ENCODE measurements at regions not wholly inside any gene's neighbourhood (a gene's known extent, or its start where the extent isn't known, plus 50 kb on each side); places are given as distances from the start of the nearest gene placed in this dataset.

DNA sequence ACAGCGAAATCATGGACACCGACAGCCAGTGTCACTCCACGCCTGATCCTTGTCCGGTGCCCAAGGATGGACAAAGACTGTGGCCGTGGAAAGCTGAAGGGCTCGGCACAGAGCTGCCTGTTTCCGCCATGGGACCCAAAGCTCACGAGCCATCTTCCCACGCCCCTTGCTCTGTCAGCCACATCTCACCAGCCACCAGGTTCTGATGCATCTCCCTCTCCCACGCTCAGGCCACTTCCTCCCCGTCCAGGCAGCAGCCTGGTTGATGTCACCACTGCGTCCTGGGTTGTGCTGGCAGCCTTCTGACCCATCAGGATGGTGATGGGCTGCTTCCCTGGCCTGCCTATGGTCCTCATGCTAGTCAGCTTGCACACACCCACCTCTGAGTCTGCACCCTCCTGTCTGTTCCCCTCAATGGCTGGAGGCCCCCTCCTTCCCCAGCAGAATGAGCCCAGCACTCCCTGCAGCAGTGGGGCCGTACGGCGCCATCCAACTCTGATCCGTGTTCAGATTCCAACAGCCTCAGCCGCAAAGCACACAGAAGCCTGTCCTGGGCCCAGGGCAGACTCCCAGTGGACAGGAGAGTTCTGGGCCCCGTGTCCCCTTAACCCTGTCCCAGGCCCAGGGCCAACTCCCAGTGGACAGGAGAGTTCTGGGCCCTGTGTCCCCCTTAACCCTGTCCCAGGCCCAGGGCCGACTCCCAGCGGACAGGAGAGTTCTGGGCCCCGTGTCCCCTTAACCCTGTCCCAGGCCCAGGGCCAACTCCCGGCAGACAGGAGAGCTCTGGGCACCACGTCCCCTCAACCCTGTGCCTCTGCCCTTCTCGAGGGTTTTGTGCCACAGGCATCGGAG is 259.5 kb downstream of the BRD1 start:
- no peak for DNase-seq
- Mint-ChIP-seq H3K4me3 (no peak overlapping the region), H3K27ac (peak overlapping the region in 1 of 2 donors; percentile 49), H3K9me3 (no peaks in the 10 kb centered on the region), H3K27me3 (no peaks in the 10 kb centered on the region), H3K4me1 (peaks cover 10% of the 10 kb centered on the region)
- ATAC-seq: no peak

DNA sequence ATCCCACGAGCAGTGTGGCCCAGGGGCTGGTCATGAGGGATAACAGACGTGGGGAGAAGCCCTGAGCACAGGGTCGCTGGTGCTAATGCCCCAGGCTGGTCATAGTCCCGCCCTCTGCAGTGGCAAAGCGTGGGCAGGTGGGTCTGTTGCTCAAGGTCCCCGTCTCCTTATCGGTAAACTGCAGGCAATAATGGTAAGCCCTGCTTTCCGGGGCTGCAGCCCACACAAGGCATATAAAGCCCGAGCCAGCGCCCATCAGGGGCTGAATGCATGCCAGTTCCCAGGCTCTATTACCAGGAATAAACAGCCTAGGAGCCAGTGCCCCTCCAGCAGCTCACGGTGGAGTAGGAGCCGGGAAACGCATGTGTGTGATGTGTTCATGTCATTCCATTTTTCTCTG is 261.0 kb downstream of the BRD1 start:
- H3K4me3 Mint-ChIP-seq: no peak overlapping the region
- no peaks in the 10 kb centered on the region for H3K9me3 Mint-ChIP-seq

DNA sequence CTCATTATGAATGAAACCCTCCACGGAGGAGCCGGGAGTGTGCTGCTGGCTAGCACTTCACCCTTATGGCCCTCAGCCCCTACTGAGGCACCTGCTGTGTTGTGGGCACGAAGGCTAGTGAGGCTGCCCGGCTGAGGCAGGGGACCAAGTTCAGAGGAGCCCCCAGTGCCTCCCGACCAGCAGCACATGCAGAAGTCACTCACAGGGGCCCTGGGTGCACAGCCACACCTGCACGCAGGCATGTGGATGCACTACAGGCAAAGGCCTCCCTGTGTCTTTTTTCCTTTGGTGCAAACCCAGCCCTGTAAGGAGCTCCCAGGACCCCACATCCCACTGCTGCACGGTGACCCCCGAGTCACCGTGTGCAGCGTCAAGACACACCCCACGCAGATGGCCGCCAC is 261.5 kb downstream of the BRD1 start:
- H3K4me3 Mint-ChIP-seq: no peak overlapping the region
- peaks cover 0 to 5% of the 10 kb centered on the region in 2 donors for H3K9me3 Mint-ChIP-seq
- DNase-seq (no peak), ATAC-seq (no peak)
- no peaks in the 10 kb centered on the region for H3K27me3 Mint-ChIP-seq
- H3K4me1 Mint-ChIP-seq: peaks cover 10% of the 10 kb centered on the region
- no peak overlapping the region for H3K27ac Mint-ChIP-seq

More for the DNA sequence above, 261.0 kb downstream of the BRD1 start:
- peaks cover 10% of the 10 kb centered on the region for H3K4me1 Mint-ChIP-seq
- H3K27me3 Mint-ChIP-seq: no peaks in the 10 kb centered on the region
- no peak overlapping the region for H3K27ac Mint-ChIP-seq
- ATAC-seq (no peak), DNase-seq (no peak)

DNA sequence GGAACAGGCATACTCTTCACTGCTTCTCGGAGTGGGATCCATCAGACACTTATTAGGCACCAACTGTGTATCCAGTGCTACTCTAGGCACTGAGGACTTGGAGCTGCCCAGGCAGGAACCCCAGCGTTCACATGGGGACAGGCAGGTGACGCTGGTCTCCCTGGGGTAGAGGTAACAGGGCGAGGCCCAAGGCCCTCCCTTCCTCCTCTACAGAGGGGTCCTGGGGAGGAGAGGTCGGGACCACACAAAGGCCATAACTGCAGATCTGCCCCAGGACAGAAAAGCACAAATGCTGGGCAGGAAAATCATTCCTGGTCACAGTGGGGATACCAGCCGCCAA is 262.2 kb downstream of the BRD1 start:
- peaks cover 10% of the 10 kb centered on the region for H3K4me1 Mint-ChIP-seq
- no peak overlapping the region for H3K4me3 Mint-ChIP-seq
- no peaks in the 10 kb centered on the region for H3K27me3 Mint-ChIP-seq
- H3K27ac Mint-ChIP-seq: no peak overlapping the region
- DNase-seq (no peak), ATAC-seq (no peak)
- H3K9me3 Mint-ChIP-seq: peaks cover 0 to 7% of the 10 kb centered on the region in 2 donors

DNA sequence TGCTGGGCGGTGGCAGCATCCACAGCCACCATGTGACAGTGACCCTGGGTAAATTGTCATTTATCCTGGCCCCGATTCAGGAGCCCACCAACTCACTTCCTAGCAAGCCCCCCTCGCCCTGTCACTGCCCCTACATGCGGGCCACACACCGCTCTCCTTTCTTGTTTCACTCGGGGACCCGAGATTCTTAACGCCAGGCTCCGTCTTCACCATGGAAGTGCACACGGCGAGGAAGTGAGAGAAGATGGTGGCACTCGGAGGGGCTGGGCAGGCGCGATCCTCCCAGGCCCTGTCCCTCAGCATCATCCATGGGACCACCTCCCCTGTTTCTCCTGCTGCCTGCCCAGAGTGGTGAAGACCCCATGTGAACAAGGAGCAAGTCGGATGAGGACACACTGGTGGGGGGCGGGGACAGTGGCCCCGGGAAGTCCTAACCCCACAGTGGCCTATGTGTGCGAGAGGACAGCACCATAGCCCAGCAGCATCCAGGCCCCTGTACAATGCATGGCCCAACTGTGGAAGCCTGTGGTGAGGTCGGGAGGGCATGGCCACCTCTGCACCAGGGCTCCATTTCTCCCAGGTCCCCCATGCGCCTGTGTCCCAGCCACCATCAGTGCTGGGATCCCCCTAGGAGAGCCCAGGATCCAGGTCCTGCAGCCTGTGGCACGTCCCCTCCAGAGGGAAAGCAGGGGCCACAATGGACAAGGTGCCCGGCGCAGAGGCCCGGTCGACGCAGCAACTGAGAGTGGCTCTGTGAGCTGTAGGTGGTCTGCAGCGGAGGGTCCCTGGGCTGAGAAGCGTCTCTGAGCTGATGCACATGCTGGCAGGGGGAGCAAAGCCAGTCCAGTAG is 262.8 kb downstream of the BRD1 start:
- H3K27ac Mint-ChIP-seq: peak overlapping the region in 1 of 2 donors; percentile 21
- H3K9me3 Mint-ChIP-seq: peaks cover 0 to 7% of the 10 kb centered on the region in 2 donors
- no peak overlapping the region for H3K4me3 Mint-ChIP-seq
- no peaks in the 10 kb centered on the region for H3K27me3 Mint-ChIP-seq
- H3K4me1 Mint-ChIP-seq: peaks cover 10% of the 10 kb centered on the region
- ATAC-seq: no peak
- no peak for DNase-seq

DNA sequence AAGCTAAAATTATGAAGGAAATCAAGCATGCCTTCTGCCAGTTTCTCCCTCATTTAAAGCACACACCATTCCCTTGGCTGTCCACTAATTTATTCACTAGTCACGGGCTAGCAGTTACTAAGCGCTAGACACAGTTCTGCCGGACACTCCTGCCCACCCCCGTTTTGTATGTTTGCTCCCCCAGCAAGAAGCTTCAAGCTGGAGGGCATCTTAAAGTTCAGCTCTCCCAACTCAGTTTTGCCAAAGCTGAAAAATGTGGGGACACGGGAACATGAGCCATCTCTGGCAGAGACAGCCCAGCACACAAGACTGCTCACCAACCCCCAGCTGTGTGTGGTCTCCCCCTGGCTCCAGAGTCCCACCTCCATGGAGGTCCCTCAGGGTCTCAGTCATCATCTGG is 263.6 kb downstream of the BRD1 start:
- ATAC-seq: no peak
- no peak for DNase-seq
- no peak overlapping the region for H3K27ac Mint-ChIP-seq
- H3K27me3 Mint-ChIP-seq: no peaks in the 10 kb centered on the region
- H3K4me3 Mint-ChIP-seq: no peak overlapping the region
- H3K4me1 Mint-ChIP-seq: peaks cover 10% of the 10 kb centered on the region
- peaks cover 0 to 7% of the 10 kb centered on the region in 2 donors for H3K9me3 Mint-ChIP-seq

DNA sequence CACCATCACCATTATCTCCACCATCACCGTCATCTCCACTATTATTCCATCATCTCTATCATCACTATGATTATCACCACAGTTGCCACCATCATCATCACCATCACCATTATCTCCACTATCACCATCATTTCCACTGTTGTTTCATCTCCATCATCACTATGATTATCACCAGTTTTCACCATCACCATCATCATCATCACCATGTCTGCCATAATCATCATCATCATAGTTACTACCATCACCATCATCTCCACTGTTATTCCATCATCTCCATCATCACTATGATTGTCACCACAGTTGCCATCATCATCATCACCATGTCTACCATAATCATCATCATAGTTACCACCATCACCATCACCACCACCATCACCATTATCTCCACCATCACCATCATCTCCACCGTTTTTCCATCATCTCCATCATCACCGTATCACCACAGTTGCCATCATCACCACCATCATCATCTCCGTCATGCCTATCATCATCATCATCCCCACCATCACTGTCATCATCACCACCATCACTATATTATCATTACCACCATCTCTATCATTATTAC is 264.9 kb downstream of the BRD1 start:
- ATAC-seq (no peak), DNase-seq (no peak)
- peaks cover 5 to 7% of the 10 kb centered on the region in 2 donors for H3K9me3 Mint-ChIP-seq
- H3K27me3 Mint-ChIP-seq: no peaks in the 10 kb centered on the region
- H3K27ac Mint-ChIP-seq: no peak overlapping the region
- H3K4me3 Mint-ChIP-seq: no peak overlapping the region
- no peaks in the 10 kb centered on the region for H3K4me1 Mint-ChIP-seq

DNA sequence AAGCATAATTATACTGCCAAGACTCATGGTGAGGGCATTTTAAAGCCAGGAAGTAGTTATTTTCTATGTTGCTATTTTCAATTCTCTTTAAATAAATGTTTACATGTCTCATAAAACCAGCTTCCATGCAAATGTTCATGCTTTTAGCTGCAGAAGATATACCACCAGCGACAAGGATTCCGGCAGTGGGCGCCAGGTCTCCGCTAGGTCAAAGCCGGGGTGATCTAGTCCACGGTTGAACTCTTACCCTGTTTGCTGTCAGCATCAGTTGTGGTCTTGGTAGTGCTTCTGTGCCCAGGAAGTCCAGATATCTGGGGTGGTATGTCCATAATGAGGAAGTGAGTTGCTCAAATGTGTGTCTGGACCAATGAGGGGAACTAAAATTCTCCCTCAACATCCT is 265.7 kb downstream of the BRD1 start:
- H3K27me3 Mint-ChIP-seq: no peaks in the 10 kb centered on the region
- ATAC-seq (no peak), DNase-seq (no peak)
- no peak overlapping the region for H3K27ac Mint-ChIP-seq
- no peak overlapping the region for H3K4me3 Mint-ChIP-seq
- H3K4me1 Mint-ChIP-seq: no peaks in the 10 kb centered on the region
- H3K9me3 Mint-ChIP-seq: peaks cover 10 to 13% of the 10 kb centered on the region in 2 donors

DNA sequence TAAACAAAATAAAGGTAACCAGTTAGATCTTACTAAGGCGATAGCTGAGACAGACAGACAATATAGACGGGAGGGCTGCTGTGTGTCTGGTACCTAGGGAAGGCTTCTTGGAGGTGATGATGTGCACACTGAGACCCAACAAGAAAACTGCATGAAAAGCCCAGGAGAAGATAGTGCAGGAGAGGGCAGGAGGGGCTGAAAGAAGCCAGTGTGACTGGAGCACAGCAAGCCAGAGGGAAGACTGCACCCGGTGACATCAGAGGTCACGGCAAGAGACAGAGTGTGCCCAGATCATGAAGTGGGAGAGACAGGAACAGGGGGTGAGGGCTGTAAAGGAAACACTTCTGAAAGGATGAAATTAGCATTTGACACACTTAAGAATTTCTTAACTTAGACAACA is 266.3 kb downstream of the BRD1 start:
- no peak for DNase-seq
- no peak for ATAC-seq
- Mint-ChIP-seq H3K27me3 (no peaks in the 10 kb centered on the region), H3K9me3 (peaks cover 10 to 15% of the 10 kb centered on the region in 2 donors), H3K4me1 (no peaks in the 10 kb centered on the region), H3K4me3 (no peak overlapping the region), H3K27ac (no peak overlapping the region)

DNA sequence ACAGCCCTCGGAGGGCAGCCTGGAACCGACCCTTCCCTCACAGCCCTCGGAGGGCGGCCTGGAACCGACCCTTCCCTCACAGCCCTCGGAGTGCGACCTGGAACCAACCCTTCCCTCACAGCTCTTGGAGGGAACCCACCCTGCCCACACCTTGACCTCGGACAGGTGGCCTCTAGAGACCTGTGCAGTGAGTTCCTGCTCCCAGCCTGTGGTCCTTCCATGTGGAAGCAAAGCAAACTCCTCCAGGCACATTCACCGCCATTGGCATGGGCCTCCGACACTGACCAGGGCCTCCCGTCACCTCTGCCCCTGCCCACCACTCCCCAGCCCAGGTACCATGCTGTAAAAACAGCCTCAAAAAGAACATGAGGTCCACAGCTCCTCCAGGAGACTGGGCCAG is 272.1 kb downstream of the BRD1 start:
- no peak overlapping the region for H3K4me3 Mint-ChIP-seq
- H3K27me3 Mint-ChIP-seq: no peaks in the 10 kb centered on the region
- H3K27ac Mint-ChIP-seq: peak overlapping the region in 1 of 2 donors; percentile 54
- H3K4me1 Mint-ChIP-seq: no peaks in the 10 kb centered on the region
- ATAC-seq (no peak), DNase-seq (no peak)
- H3K9me3 Mint-ChIP-seq: peaks cover 18 to 32% of the 10 kb centered on the region in 2 donors

DNA sequence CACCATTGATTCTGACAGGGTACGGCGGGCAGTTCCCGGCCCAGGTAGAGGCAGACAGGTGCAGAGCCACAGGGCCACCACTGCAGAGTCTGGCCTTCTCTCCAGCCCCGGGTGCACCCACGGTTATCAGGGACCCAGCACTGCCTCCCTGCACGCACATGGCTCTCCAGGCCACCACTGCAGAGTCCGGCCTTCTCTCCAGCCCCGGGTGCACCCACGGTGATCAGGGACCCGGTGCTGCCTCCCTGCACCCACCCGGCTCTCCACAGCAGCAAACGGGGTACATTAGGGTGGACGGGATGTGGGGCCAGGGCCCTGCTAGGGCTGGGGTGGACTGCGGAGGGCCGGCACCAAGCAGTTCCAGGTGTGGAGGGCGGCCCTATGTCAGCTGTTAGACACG is 272.9 kb downstream of the BRD1 start:
- peaks cover 21 to 37% of the 10 kb centered on the region in 2 donors for H3K9me3 Mint-ChIP-seq
- H3K27ac Mint-ChIP-seq: no peak overlapping the region
- H3K27me3 Mint-ChIP-seq: no peaks in the 10 kb centered on the region
- ATAC-seq (peak; percentile 20), DNase-seq (no peak)
- H3K4me1 Mint-ChIP-seq: no peaks in the 10 kb centered on the region
- no peak overlapping the region for H3K4me3 Mint-ChIP-seq

DNA sequence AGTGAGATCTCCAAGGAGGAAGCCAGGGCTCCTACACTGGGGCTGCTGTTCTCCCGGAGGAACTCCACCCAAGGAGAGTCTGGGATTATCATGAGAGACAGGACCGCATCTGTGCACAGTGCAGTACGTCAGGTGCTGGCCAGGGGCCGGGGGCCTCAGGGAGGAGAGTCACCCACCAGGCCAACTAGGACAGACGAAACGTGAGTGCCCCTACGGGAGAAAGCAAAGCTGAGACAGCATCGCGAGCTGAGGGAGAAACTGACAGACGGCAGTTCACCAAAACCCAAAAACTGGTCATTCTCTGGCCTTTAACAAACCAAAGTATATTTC is 273.4 kb downstream of the BRD1 start:
- H3K4me1 Mint-ChIP-seq: no peaks in the 10 kb centered on the region
- DNase-seq: no peak
- H3K27me3 Mint-ChIP-seq: no peaks in the 10 kb centered on the region
- H3K4me3 Mint-ChIP-seq: no peak overlapping the region
- no peak for ATAC-seq
- H3K9me3 Mint-ChIP-seq: peaks cover 21 to 37% of the 10 kb centered on the region in 2 donors
- H3K27ac Mint-ChIP-seq: no peak overlapping the region

DNA sequence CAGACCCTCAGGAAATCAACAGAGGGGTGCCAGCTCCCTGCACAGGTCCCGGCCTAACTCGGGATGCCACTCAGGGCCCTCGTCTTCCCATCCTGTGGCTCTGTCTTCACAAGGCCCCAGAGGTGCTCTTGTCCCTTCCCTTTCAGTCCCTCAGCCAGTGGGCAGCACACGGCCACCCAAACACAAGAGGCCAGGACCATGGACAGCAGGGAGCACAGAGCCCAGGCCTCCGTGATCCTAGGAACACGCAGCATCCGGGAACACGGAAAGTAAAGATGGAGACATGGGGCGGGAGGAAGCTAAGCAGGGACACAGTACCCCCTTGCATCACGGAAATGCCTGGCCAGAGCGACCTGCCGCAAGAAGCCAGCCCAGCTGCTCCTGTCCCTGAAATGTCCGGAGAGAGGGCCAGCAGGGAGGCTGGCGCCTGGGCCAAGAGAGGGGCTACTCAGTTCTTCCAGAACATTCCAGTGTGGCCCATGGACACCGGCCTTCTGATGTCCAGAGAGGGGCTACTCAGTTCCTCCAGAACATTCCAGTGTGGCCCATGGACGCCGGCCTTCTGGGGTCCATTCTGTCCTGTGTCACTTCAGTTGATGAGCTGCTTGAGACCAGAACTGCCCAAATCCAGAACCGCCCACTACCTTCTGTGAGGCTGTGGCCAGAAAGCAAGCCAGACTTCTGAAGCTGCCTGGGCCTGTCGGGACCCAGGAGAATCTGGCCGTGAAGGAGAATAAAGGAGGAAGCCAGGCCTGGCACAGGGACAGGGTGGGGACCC is 274.0 kb downstream of the BRD1 start:
- Mint-ChIP-seq H3K27ac (peak overlapping the region in 1 of 2 donors; percentile 83), H3K4me3 (no peak overlapping the region), H3K9me3 (peaks cover 19 to 37% of the 10 kb centered on the region in 2 donors), H3K27me3 (no peaks in the 10 kb centered on the region), H3K4me1 (no peaks in the 10 kb centered on the region)
- ATAC-seq (no peak), DNase-seq (no peak)

DNA sequence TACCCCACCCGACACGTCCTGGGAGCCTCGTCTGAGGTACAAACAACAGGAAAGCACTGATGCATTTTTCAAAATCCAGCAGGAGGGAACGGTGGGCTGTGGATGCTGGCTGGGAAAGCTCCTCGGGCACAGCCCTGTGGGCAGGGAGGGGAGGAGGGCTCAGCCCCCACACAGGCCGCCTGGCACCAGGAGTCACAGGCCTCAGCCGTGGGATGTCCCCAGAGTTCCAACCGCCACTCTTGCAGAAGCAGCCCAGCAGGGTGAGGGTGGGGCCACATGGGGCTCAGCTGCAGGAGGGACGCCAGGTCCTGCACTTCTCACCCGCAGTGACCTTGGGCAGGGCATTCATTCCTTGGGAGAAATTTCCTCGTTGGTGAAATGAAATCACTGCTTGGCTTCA is 274.6 kb downstream of the BRD1 start:
- DNase-seq: no peak
- Mint-ChIP-seq H3K9me3 (peaks cover 16 to 37% of the 10 kb centered on the region in 2 donors), H3K4me3 (no peak overlapping the region), H3K27me3 (no peaks in the 10 kb centered on the region), H3K4me1 (no peaks in the 10 kb centered on the region), H3K27ac (no peak overlapping the region)
- ATAC-seq: no peak

DNA sequence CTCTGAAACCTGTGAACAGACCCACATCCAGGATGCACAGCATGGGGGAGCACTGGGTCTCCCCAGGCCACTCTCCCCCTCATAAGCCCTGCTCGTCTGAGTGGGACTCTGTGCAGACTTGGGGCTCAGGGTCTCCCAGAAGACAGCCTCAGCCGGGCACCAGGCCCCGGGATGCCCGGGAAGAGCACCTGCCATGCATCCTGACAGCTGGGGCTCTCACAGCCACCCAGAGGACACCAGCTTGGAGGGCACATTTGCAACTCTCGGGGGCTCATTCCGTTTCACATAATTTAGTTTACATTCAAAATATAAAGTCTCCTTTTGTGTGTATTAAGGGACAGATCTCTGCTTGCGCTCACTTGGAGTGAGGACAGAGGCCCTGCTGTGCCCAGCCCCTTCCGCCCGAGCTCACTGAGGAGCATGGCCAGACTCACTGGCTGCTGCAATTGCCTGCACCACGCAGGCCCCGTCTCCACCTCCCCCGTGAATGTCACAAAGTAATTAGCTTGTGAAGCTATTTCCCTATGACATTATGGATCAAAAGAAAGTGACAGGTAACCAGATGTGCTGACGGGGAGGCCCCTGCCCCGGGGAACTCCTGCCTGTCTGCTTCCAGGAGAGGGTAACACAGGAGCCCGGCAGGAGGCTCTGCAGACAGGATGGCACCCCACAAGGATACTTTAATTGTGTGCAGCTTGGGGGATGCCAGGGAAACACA is 275.6 kb downstream of the BRD1 start:
- H3K4me3 Mint-ChIP-seq: no peak overlapping the region
- no peak for ATAC-seq
- H3K27ac Mint-ChIP-seq: peak overlapping the region in 1 of 2 donors; percentile 34
- peaks cover 12 to 31% of the 10 kb centered on the region in 2 donors for H3K9me3 Mint-ChIP-seq
- H3K27me3 Mint-ChIP-seq: no peaks in the 10 kb centered on the region
- H3K4me1 Mint-ChIP-seq: no peaks in the 10 kb centered on the region
- DNase-seq: no peak

Measured in stimulated activated naive CD8-positive, alpha-beta T cell treated with anti-CD3 and anti-CD28 coated beads, Interleukin-15, amount 100 ng/mL, for 72 hours (primary cell).